Heart left ventricle (tissue), 16 donors: ENCODE measurements at regions not wholly inside any gene's neighbourhood (a gene's known extent, or its start where the extent isn't known, plus 50 kb on each side); places are given as distances from the start of the nearest gene placed in this dataset.

Experiments
- ATAC-seq, 4 donors: fragments of 200-7000 bp; cut with Tn5 transposase; one replicate each; pipeline ENCODE4 v1.9.1; 2020 to 2022; ENCODE audit warnings: moderate library complexity in 4 of 4, mild to moderate bottlenecking in 3 of 4, moderate number of reproducible peaks in 1 of 4
- DNase-seq, 5 donors: peaks; one replicate each; pipeline ENCODE4 v3.0.0-alpha.2; 2020
- H3K27ac ChIP-seq, 12 donors: fragments of 200-600 bp; sonication (generic) in 4 of 12; one replicate each; pipeline versions ENCODE4 v1.5.0 to v1.8.0; 2016 to 2022; ENCODE audit warnings: mild to moderate bottlenecking in 2 of 12
- H3K27me3 ChIP-seq, 9 donors: fragments of 200-600 bp; sonication (generic) in 2 of 9; one replicate each; pipeline versions ENCODE4 v1.5.1 to v1.8.0; 2016 to 2022; ENCODE audit warnings: mild to moderate bottlenecking in 3 of 9
- H3K36me3 ChIP-seq, 9 donors: fragments of 200-600 bp; sonication (generic) in 2 of 9; one replicate each; pipeline versions ENCODE4 v1.5.0 to v1.8.0; 2018 to 2022; ENCODE audit warnings: mild to moderate bottlenecking in 2 of 9
- H3K4me1 ChIP-seq, 12 donors: fragments of 200-600 bp; sonication (generic) in 4 of 12; one replicate each; pipeline versions ENCODE4 v1.5.0 to v1.8.0; 2016 to 2022; ENCODE audit warnings: mild to moderate bottlenecking in 3 of 12
- H3K4me3 ChIP-seq, 12 donors: fragments of 200-600 bp; sonication (generic) in 4 of 12; one replicate each; pipeline versions ENCODE4 v1.5.0 to v1.8.0; 2017 to 2022; ENCODE audit warnings: mild to moderate bottlenecking in 9 of 12, moderate library complexity in 4 of 12
- H3K9me3 ChIP-seq, 12 donors: fragments of 200-600 bp; sonication (generic) in 4 of 12; one replicate each; pipeline versions ENCODE4 v1.5.0 to v1.8.0; 2016 to 2022; ENCODE audit warnings: mild to moderate bottlenecking in 1 of 12
- CTCF ChIP-seq, 12 donors: fragments of 200-600 bp; sonication (generic) in 4 of 12; IDR thresholded peaks; one replicate each; pipeline versions ENCODE4 v1.5.0 to v1.8.0; 2018 to 2022; ENCODE audit warnings: antibody characterized with exemption in 12 of 12, mild to moderate bottlenecking in 5 of 12
- POLR2A ChIP-seq, 2 donors: fragments of 450-650 bp; IDR thresholded peaks; one replicate each; pipeline ENCODE4 v1.6.1; 2017; ENCODE audit warnings: antibody characterized with exemption in 2 of 2, mild to moderate bottlenecking in 2 of 2, moderate library complexity in 2 of 2
- WGBS, 4 donors: extraction: QIAGEN DNeasy Blood & Tissue Kit in 2 of 4; methylation state at CpG; one replicate each; pipeline versions ENCODE4 v1.1.5 to v1.1.7; 2013 to 2018; 5-methylcytosine and 5-hydroxymethylcytosine counted together
- intact Hi-C, 10 donors: fragments of 100-400 bp; cut with DNase I; formaldehyde crosslinking; loops; one replicate each; pipeline versions ENCODE4 v1.11.1 to v1.14.2; 2022
- donor health status: ischemic (EF 13 %, LVEDD 7.1; RV severe dilation, severe dysfunction).
- donor health status: healthy with polysubstance abuse.
- donor health status: DM: no; HTN: yes; CAD: no.
- donor health status: DM: no; HTN: no; CAD: no.
- donor health status: ischemic (EF 25% LVEDD 6.9; RV normal size, moderate dysfunction).
- donor health status: ischemic (EF 25% LVEDD 5.7; RV mildly dilated, moderate dysfunction).
- donor health status: healthy.
- donor health status: DM: yes; HTN: yes; CAD: no.
- donor health status: ischemic (EF 35%, LVEDD 5.7; RV mildly dilated, moderate dysfunction).
- donor health status: nonischemic (EF 11% LVEDD 7.7; RV severe dilation, severe dysfunction).
- donor health status: DM: yes; HTN: yes; CAD: no.
- donor health status: PGD.
- donor health status: ischemic (EF 29% LVEDD 5.4; RV normal size, mild dysfunction).
- donor health status: nonischemic (EF 23%, LVEDD 6.1; RV moderate dilation, normal function).

- H3K27ac ChIP-seq, result no peak overlapping the region
- TF ChIP-seq POLR2A (IDR thresholded peaks at IDR 0.05) (no peak), CTCF (IDR thresholded peaks at IDR 0.05) (peak; percentile 97 to 100 (median 99))
- peaks cover 0 to 35% (median 20%) of the 10 kb centered on the region in 12 donors for H3K4me1 ChIP-seq
- no peaks in the 10 kb centered on the region for H3K9me3 ChIP-seq
- no peaks in the 10 kb centered on the region for H3K27me3 ChIP-seq
- intact Hi-C loops, result loop anchor here (2.0 to 10.0 kb wide), 9 partner anchors 16 to 1188 kb away; no protein-coding TSS in a partner anchor
- DNase-seq (peak; percentile 69 to 89 (median 76)), ATAC-seq (peak; percentile 70 to 81 (median 74))
- WGBS, 4 donors, result 25 to 52% (median 35%) methylated on average over 39 to 71 of the region's 71 CpGs
- no peaks in the 10 kb centered on the region for H3K36me3 ChIP-seq
- H3K4me3 ChIP-seq, result peak overlapping the region in 10 of 12 donors; percentile 6 to 53 (median 41)
Observed at GRCh38 chr2:128736689-128737545, 418.2 kb upstream of the HS6ST1 start.

GRCh38 chr2:128737546-128737826, 418.8 kb upstream of the HS6ST1 start:
- no peaks in the 10 kb centered on the region for H3K27me3 ChIP-seq
- H3K27ac ChIP-seq, result no peak overlapping the region
- TF ChIP-seq POLR2A (IDR thresholded peaks at IDR 0.05) (no peak), CTCF (IDR thresholded peaks at IDR 0.05) (no peak)
- H3K4me3 ChIP-seq, result no peak overlapping the region
- no peaks in the 10 kb centered on the region for H3K36me3 ChIP-seq
- peaks cover 0 to 35% (median 20%) of the 10 kb centered on the region in 12 donors for H3K4me1 ChIP-seq
- no peak for ATAC-seq
- WGBS, 4 donors, result 81 to 94% (median 93%) methylated on average over 4 to 7 of the region's 7 CpGs
- intact Hi-C loops, result loop anchor here (2.0 to 10.0 kb wide), 9 partner anchors 15 to 1187 kb away; no protein-coding TSS in a partner anchor
- no peak for DNase-seq
- H3K9me3 ChIP-seq, result no peaks in the 10 kb centered on the region

GRCh38 chr2:128738446-128739110, 419.9 kb upstream of the HS6ST1 start:
- Histone ChIP-seq H3K4me3 (no peak overlapping the region), H3K4me1 (peaks cover 0 to 35% (median 20%) of the 10 kb centered on the region in 12 donors), H3K27me3 (no peaks in the 10 kb centered on the region), H3K27ac (no peak overlapping the region), H3K36me3 (no peaks in the 10 kb centered on the region), H3K9me3 (no peaks in the 10 kb centered on the region)
- intact Hi-C loops, result loop anchor here in 9 of 10 donors (5.0 to 10.0 kb wide), 6 partner anchors 414 to 1116 kb away; no protein-coding TSS in a partner anchor
- no peak for ATAC-seq
- DNase-seq, result no peak
- TF ChIP-seq CTCF (IDR thresholded peaks at IDR 0.05) (no peak), POLR2A (IDR thresholded peaks at IDR 0.05) (no peak)
- 84 to 93% (median 89%) methylated on average over 8 of the region's 8 CpGs for WGBS, 4 donors

- intact Hi-C loops, result no loop called here
- 61 to 71% (median 68%) methylated on average over 3 of the region's 3 CpGs for WGBS, 4 donors
- H3K27ac ChIP-seq, result no peak overlapping the region
- no peaks in the 10 kb centered on the region for H3K4me1 ChIP-seq
- no peaks in the 10 kb centered on the region for H3K9me3 ChIP-seq
- ATAC-seq, result no peak
- TF ChIP-seq POLR2A (IDR thresholded peaks at IDR 0.05), result no peak
- no peak for TF ChIP-seq CTCF (IDR thresholded peaks at IDR 0.05)
- no peaks in the 10 kb centered on the region for H3K27me3 ChIP-seq
- DNase-seq, result no peak
- H3K36me3 ChIP-seq, result no peaks in the 10 kb centered on the region
- H3K4me3 ChIP-seq, result no peak overlapping the region
Observed at GRCh38 chr2:128742467-128742866, 423.8 kb upstream of the HS6ST1 start.
